ENCODE measurements at regions not wholly inside any gene's neighbourhood (a gene's known extent, or its start where the extent isn't known, plus 50 kb on each side); places are given as distances from the start of the nearest gene placed in this dataset.

GRCh38 chr13:64278493-64278892, 2862.8 kb upstream of the PCDH20 start:
- H3K27ac ChIP-seq (ENCODE audit: low read depth, low read length): no peak overlapping the region
- TF ChIP-seq SIN3A (IDR thresholded peaks at IDR 0.05; ENCODE audit: low read depth) (no peak), JUND (IDR thresholded peaks at IDR 0.05) (no peak), EZH2phosphoT487 (IDR thresholded peaks at IDR 0.05; ENCODE audit: borderline replicate concordance) (no peak), EZH2 (IDR thresholded peaks at IDR 0.05) (no peak), CBX3 (IDR thresholded peaks at IDR 0.05; ENCODE audit: low read depth) (no peak), ZBTB33 (IDR thresholded peaks at IDR 0.05; ENCODE audit: extremely low read depth, insufficient replicate concordance, low read length) (no peak), FOSL1 (IDR thresholded peaks at IDR 0.05; ENCODE audit: low read depth) (no peak), CEBPB (IDR thresholded peaks at IDR 0.05; ENCODE audit: low read depth) (no peak), RAD21 (IDR thresholded peaks at IDR 0.05; ENCODE audit: low read depth) (no peak), POLR2A (IDR thresholded peaks at IDR 0.05; ENCODE audit: borderline replicate concordance, extremely low read depth, insufficient read depth, insufficient read length) (no peak), ATF3 (IDR thresholded peaks at IDR 0.05) (no peak), CTCF (IDR thresholded peaks at IDR 0.05 in 2 of 3, conservative IDR thresholded peaks at IDR 0.05 in 1 of 3; ENCODE audit: borderline replicate concordance in 1 of 3, insufficient read depth in 1 of 3, low read depth in 2 of 3, low read length in 2 of 3) (no peak), REST (IDR thresholded peaks at IDR 0.05; ENCODE audit: low read depth) (no peak), ZNF274 (IDR thresholded peaks at IDR 0.05; ENCODE audit: low read depth, low read length) (no peak), EGR1 (IDR thresholded peaks at IDR 0.05; ENCODE audit: low read depth) (no peak), ELF1 (IDR thresholded peaks at IDR 0.05; ENCODE audit: borderline replicate concordance, low read depth) (no peak), MAX (IDR thresholded peaks at IDR 0.05) (no peak), YY1 (IDR thresholded peaks at IDR 0.05; ENCODE audit: extremely low read depth, insufficient replicate concordance, low read depth, low read length) (no peak), SP1 (IDR thresholded peaks at IDR 0.05; ENCODE audit: low read depth) (no peak), ZFX (IDR thresholded peaks at IDR 0.05) (no peak)
- H2AFZ ChIP-seq (ENCODE audit: low read depth, low read length, poor library complexity, severe bottlenecking): no peak overlapping the region
- no peaks in the 10 kb centered on the region for H3K27me3 ChIP-seq (ENCODE audit: insufficient read depth, low read length)
- intact Hi-C loops (cut with micrococcal nuclease): no loop called here
- H3K4me3 ChIP-seq (replicated peaks in 1 of 2; ENCODE audit: low read depth in 1 of 2, low read length in 2 of 2): no peak overlapping the region
- ATAC-seq (no peak), DNase-seq (ENCODE audit: low read depth, low spot score) (no peak)
- ChIA-PET POLR2A (no interaction called here), RAD21 (ENCODE audit: low non-redundant PET in 1 of 2, low total read pairs in 2 of 2, uncharacterized antibody in 2 of 2, unreplicated experiment in 2 of 2) (no interaction called here), CTCF (no interaction called here)
- 0 out of 2 replicates have a peak, but pooled peaks cover 2% of the 10 kb centered on the region for H3K9me2 ChIP-seq (ENCODE audit: insufficient read depth)
- H3K9me3 ChIP-seq (ENCODE audit: control insufficient read depth in 1 of 2, insufficient read depth in 1 of 2, low read depth in 1 of 2, low read length in 2 of 2): peaks cover 3 to 5% of the 10 kb centered on the region in 2 experiments; a peak in 2 of 4 replicates
- no peak overlapping the region for H3K4me2 ChIP-seq (ENCODE audit: low read length)
- H3K9ac ChIP-seq (ENCODE audit: low read length): no peak overlapping the region
- no peaks in the 10 kb centered on the region for H3K36me3 ChIP-seq (ENCODE audit: control insufficient read depth in 1 of 2, insufficient read depth in 2 of 2, low read length in 2 of 2)
- H4K20me1 ChIP-seq (ENCODE audit: insufficient read depth): no peaks in the 10 kb centered on the region
- no peaks in the 10 kb centered on the region for H3K4me1 ChIP-seq (ENCODE audit: control insufficient read depth in 1 of 2, insufficient read depth in 2 of 2, low read length in 2 of 2)
- BruUV-seq (replicated peaks): no TSS peak
- no peaks in the 10 kb centered on the region for H3K79me2 ChIP-seq (ENCODE audit: insufficient read depth, low read length)

All from HCT116 (cell line).